ENCODE measurements at regions not wholly inside any gene's neighbourhood (a gene's known extent, or its start where the extent isn't known, plus 50 kb on each side); places are given as distances from the start of the nearest gene placed in this dataset.
A peak's percentile ranks its signal among the peaks of the same experiment; 100 is the strongest.
"Not testable (repeated sequence)": the region's sequence is repeated elsewhere in the genome, so short reads cannot be mapped to it uniquely, and the experiment has no call there.

- no peak for DNase-seq (ENCODE audit: low read depth)
Measured at GRCh38 chr21:17393413-17393812, 119.4 kb upstream of the CXADR start.

GRCh38 chr21:17396948-17397347 is 115.9 kb upstream of the CXADR start:
- no peak for DNase-seq (ENCODE audit: low read depth)

GRCh38 chr21:17397703-17398102 is 115.1 kb upstream of the CXADR start:
- DNase-seq (ENCODE audit: low read depth), result no peak

GRCh38 chr21:17398954-17399353 is 113.9 kb upstream of the CXADR start:
- DNase-seq (ENCODE audit: low read depth), result not testable (repeated sequence)

- peak; percentile 42 for DNase-seq (ENCODE audit: low read depth)
Measured at GRCh38 chr21:17402937-17403336, 109.9 kb upstream of the CXADR start.

- DNase-seq (ENCODE audit: low read depth), result no peak
Measured at GRCh38 chr21:17406202-17406601, 106.6 kb upstream of the CXADR start.

- DNase-seq (ENCODE audit: low read depth), result no peak
Measured at GRCh38 chr21:17414766-17415165, 98.1 kb upstream of the CXADR start.

- no peak for DNase-seq (ENCODE audit: low read depth)
Measured at GRCh38 chr21:17416139-17416538, 96.7 kb upstream of the CXADR start.

GRCh38 chr21:17422931-17423330 is 89.9 kb upstream of the CXADR start:
- DNase-seq (ENCODE audit: low read depth), result no peak

- no peak for DNase-seq (ENCODE audit: low read depth)
Measured at GRCh38 chr21:17427157-17427556, 85.7 kb upstream of the CXADR start.

- no peak for DNase-seq (ENCODE audit: low read depth)
Measured at GRCh38 chr21:17427831-17428483, 84.9 kb upstream of the CXADR start.

- DNase-seq (ENCODE audit: low read depth), result no peak
Measured at GRCh38 chr21:17428484-17428869, 84.4 kb upstream of the CXADR start.

- DNase-seq (ENCODE audit: low read depth), result no peak
Measured at GRCh38 chr21:17428980-17429379, 83.9 kb upstream of the CXADR start.

- DNase-seq (ENCODE audit: low read depth), result no peak
Measured at GRCh38 chr21:17429936-17430335, 82.9 kb upstream of the CXADR start.

GRCh38 chr21:17432732-17433057 is 80.1 kb upstream of the CXADR start:
- DNase-seq (ENCODE audit: low read depth), result no peak

GRCh38 chr21:17433730-17434129 is 79.1 kb upstream of the CXADR start:
- no peak for DNase-seq (ENCODE audit: low read depth)

GRCh38 chr21:17435565-17436543 is 77.0 kb upstream of the CXADR start:
- DNase-seq (ENCODE audit: low read depth), result no peak

- no peak for DNase-seq (ENCODE audit: low read depth)
Measured at GRCh38 chr21:17436626-17437111, 76.2 kb upstream of the CXADR start.

GRCh38 chr21:17438635-17439034 is 74.2 kb upstream of the CXADR start:
- no peak for DNase-seq (ENCODE audit: low read depth)

GRCh38 chr21:17440969-17441368 is 71.9 kb upstream of the CXADR start:
- no peak for DNase-seq (ENCODE audit: low read depth)

GRCh38 chr21:17441370-17441769 is 71.5 kb upstream of the CXADR start:
- DNase-seq (ENCODE audit: low read depth), result peak; percentile 29

- DNase-seq (ENCODE audit: low read depth), result no peak
Measured at GRCh38 chr21:17442165-17442564, 70.7 kb upstream of the CXADR start.

- DNase-seq (ENCODE audit: low read depth), result no peak
Measured at GRCh38 chr21:17444828-17445227, 68.0 kb upstream of the CXADR start.
